ENCODE measurements at regions not wholly inside any gene's neighbourhood (a gene's known extent, or its start where the extent isn't known, plus 50 kb on each side); places are given as distances from the start of the nearest gene placed in this dataset.
A peak's percentile ranks its signal among the peaks of the same experiment; 100 is the strongest.

DNA sequence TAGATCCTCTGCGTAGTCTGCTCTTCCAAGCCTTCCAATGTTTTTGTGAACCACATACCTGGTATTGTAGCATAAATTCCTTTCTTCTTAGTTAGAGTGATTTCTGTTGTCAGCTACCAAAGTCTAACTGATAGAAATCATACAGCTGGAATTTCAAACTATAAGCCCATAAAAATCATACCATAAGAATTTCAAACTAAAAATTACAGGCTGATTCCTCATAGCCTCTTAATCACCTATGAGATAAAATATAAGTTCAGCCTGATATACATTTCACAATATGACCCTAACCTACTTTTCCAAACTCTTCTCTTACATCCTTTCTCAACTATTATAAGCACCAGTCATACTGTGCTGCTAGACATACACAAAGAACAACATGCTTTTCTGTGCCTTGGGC is 64.8 kb downstream of the PTHLH start:
- H3K4me1 Mint-ChIP-seq = no peaks in the 10 kb centered on the region
- no peaks in the 10 kb centered on the region for H3K36me3 Mint-ChIP-seq (ENCODE audit: low read depth)
- H3K9me3 Mint-ChIP-seq = no peaks in the 10 kb centered on the region
- no peak overlapping the region for H3K27ac Mint-ChIP-seq
- ATAC-seq (replicated peaks) = no peak
- H3K27me3 Mint-ChIP-seq = peaks cover 12% of the 10 kb centered on the region
- H3K4me3 Mint-ChIP-seq = no peak overlapping the region

DNA sequence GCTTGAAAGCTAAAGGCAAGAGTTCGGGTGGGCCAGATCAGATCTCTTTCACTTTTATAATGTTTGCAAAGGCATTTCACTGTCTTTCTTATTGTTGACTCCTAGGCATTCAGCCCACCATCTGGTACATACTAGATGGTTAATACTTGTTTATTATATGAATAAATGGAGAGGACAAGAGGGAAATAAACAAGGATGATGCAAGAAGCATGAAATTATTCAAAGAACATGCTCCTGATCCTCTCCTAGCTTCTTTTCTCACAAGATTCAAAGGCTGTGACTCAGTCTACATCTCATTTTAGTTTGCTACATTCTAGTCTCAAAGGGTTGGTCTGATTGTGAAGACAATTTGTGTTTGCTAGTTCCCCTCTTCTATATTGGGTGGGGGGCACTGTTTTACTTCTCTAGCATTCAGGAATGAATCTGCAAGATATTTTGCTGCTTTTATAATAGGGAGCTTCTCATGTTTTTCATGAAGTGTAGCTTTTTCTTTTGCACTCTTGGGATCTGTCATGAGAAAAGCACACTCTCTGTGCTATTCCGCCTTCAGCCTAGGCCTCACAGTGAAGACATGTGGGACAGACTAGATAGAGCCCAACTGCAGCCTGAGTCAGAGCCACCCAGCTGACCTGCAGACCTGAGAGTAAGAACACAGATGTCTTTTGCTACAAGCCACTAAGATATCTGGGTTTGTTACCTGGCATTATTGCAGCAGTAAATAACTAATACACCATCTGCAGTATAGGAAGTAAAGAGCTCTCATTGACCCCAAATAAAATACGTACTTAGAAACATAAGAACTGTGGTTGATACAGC is 65.7 kb downstream of the PTHLH start:
- no peak for ATAC-seq (replicated peaks)
- H3K27ac Mint-ChIP-seq = no peak overlapping the region
- H3K9me3 Mint-ChIP-seq = no peaks in the 10 kb centered on the region
- peaks cover 15% of the 10 kb centered on the region for H3K27me3 Mint-ChIP-seq
- no peaks in the 10 kb centered on the region for H3K36me3 Mint-ChIP-seq (ENCODE audit: low read depth)
- no peak overlapping the region for H3K4me3 Mint-ChIP-seq
- no peaks in the 10 kb centered on the region for H3K4me1 Mint-ChIP-seq

DNA sequence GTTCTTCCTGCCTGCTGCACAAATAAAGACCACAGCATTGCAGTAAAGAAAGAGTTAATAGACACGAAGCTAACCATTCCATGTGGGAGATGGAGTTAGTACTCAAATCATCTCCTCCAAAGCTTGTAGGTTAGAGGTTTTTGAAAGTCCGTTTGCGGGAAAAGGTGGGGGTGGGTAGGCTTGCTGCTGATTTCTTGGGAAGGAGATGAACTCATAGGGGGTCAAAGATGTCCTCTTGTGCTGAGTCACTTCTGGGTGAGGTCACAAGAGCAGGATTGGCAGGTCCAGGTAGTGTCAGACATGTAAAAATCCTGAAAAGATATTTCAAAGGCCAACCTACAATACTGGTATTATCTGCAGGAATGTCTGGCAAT is 66.4 kb downstream of the PTHLH start:
- Mint-ChIP-seq H3K4me1 (no peaks in the 10 kb centered on the region), H3K27me3 (peaks cover 12% of the 10 kb centered on the region), H3K9me3 (no peaks in the 10 kb centered on the region), H3K27ac (no peak overlapping the region), H3K36me3 (ENCODE audit: low read depth) (no peaks in the 10 kb centered on the region), H3K4me3 (no peak overlapping the region)
- ATAC-seq (replicated peaks) = no peak

DNA sequence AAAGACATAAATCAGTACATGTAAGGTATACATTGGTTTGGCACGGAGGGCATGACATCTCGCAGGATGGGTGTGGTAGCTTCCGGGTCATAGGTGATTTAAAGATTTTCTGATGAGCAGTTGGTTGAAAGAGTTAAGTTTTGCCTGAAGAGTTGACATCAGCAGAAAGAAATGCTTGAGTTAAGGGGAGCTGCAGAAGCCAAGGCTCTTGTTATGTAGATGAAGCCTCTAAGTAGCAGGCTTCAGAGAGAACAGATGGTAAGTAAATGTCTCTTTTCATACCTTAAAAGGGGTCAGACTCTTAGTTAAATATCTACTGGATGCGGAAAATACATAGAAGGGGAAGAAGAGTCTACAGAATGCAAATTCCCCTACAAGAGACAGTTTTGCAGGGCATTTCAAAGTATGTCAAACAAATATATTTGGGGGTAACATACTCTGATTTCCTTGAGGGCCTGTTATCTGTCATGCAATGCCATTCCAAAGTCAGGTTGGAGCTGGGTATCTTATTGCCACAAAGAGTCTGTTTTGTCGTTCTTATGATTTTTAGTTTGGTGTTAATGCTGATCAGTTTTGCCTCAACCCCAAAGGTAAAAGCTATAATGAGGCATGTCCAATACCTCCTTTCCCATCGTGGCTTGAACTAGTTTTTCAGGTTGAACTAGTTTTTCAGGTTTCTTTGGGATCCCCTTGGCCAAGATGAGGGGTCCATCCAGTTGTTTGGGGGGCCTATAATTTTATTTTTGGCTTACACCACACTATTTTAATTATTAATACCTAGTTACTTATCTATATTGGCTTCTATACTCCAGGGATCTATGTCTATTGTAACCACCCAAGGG is 67.0 kb downstream of the PTHLH start:
- Mint-ChIP-seq H3K27me3 (peaks cover 9% of the 10 kb centered on the region), H3K9me3 (no peaks in the 10 kb centered on the region), H3K27ac (no peak overlapping the region), H3K4me3 (no peak overlapping the region), H3K36me3 (ENCODE audit: low read depth) (no peaks in the 10 kb centered on the region), H3K4me1 (no peaks in the 10 kb centered on the region)
- ATAC-seq (replicated peaks) = no peak

DNA sequence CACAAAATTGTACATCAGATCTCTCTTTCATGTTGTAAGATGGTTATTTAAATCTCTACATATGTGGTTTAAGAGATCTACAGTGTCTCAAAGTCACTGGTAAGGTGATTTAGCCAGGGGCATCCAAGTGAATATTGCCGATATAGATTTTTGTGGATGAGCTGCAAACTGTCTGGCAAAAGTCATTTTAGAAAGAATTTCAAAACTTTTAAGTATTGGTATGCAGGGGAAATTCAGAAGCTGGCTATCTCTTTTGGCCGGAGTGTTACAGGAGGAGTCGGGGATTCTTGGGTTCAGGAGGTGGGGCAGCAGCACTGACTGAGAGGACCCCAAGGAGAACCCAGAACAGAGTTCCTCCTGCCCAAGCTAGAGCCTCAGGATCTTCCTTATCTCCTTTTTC is 69.9 kb downstream of the PTHLH start:
- Mint-ChIP-seq H3K4me1 (no peaks in the 10 kb centered on the region), H3K36me3 (ENCODE audit: low read depth) (no peaks in the 10 kb centered on the region), H3K9me3 (no peaks in the 10 kb centered on the region), H3K4me3 (no peak overlapping the region), H3K27me3 (peaks cover 3% of the 10 kb centered on the region), H3K27ac (no peak overlapping the region)
- ATAC-seq (replicated peaks) = no peak

DNA sequence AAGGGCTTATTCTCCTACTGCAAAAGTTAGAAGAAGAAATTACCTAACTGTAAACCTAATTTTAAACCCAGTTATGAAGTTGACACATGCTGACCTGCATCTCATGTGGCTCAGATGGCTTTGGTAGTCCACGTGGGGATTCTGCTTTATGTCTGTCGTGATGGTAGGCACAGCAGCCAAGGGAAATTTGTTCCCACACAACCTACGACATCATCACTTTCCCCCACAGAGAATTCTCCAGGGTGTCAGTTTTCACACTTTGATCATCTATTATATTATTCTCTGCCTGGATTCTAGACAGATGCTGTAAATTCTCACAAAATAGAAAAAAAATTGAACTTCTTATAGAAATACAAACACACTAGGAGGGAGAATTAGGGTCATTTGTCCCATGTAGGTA is 70.6 kb downstream of the PTHLH start:
- H3K4me3 Mint-ChIP-seq = no peak overlapping the region
- H3K36me3 Mint-ChIP-seq (ENCODE audit: low read depth) = no peaks in the 10 kb centered on the region
- H3K9me3 Mint-ChIP-seq = no peaks in the 10 kb centered on the region
- no peak overlapping the region for H3K27ac Mint-ChIP-seq
- peaks cover 3% of the 10 kb centered on the region for H3K27me3 Mint-ChIP-seq
- ATAC-seq (replicated peaks) = no peak
- no peaks in the 10 kb centered on the region for H3K4me1 Mint-ChIP-seq

DNA sequence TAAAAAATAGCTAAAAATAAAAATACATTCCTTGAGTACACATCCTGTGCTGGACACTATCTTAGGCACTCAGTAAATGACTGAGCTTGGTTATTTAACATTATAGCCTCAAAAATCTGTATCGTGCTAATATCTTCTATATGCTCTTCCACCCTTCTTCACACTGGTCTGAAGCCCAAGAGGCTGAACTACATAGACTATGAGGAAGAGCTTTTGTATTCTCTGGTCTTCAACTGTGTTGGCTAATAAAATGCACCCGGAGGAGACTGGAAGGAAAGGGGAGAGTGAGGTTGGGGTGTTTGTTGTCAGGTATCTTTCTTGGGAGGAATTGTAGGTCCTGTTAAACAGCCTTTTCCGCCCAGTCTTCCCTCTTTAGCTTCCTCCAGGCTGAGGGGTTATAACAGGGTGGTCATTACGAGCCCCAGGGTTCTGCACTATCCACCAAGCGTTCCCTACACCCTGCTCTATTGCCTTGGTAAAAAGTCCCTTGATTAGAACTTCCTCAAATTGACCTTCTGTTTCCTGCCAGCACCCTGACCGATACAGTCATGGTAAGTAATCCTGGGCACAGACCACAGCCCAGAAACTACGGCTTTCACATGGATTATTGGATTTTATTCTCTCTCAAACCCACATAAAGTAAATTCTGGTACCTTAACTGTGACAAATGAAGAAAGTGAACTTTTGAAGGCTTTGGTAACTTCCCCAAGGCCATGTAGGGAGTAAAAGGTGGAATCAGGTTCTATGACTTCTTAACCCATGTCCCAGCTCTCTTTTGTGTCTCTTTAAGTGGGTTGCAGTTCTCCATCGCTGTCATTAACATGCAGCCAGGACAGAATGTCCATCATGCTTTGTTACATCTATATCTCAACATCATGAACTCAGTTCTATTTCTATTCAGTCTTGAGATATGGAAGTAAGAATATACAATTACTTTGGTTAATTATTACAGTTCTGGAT is 71.3 kb downstream of the PTHLH start:
- Mint-ChIP-seq H3K4me1 (no peaks in the 10 kb centered on the region), H3K4me3 (no peak overlapping the region), H3K27ac (no peak overlapping the region), H3K27me3 (peaks cover 3% of the 10 kb centered on the region), H3K36me3 (ENCODE audit: low read depth) (no peaks in the 10 kb centered on the region), H3K9me3 (no peaks in the 10 kb centered on the region)
- no peak for ATAC-seq (replicated peaks)

DNA sequence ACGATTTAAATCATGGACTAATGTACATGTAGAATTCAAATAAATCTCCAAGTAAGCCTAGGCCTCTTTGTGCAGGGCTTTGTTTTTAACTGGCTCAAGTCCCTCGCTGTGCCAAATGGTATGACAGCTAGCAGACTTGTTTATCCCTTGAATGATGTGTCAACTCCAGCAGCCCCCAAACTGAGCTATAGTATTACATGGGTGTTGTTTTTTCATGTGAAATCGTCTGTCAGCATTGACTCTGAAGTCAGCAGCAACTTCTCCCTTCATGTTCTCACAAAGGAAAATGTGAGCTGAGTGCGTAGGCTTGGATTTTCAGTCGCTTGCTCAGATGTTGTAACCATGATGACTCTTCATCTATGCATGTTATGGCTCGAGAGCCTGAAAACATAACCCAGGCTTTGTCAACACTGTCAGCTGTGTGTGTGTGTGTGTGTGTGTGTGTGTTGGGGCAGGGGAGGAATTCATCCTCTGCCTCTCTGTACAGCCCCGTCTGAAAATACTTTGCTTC is 73.3 kb downstream of the PTHLH start:
- peak; percentile 85 for ATAC-seq (replicated peaks)
- Mint-ChIP-seq H3K27me3 (peaks cover 3% of the 10 kb centered on the region), H3K9me3 (no peaks in the 10 kb centered on the region), H3K36me3 (ENCODE audit: low read depth) (no peaks in the 10 kb centered on the region), H3K27ac (no peak overlapping the region), H3K4me3 (no peak overlapping the region), H3K4me1 (no peaks in the 10 kb centered on the region)

DNA sequence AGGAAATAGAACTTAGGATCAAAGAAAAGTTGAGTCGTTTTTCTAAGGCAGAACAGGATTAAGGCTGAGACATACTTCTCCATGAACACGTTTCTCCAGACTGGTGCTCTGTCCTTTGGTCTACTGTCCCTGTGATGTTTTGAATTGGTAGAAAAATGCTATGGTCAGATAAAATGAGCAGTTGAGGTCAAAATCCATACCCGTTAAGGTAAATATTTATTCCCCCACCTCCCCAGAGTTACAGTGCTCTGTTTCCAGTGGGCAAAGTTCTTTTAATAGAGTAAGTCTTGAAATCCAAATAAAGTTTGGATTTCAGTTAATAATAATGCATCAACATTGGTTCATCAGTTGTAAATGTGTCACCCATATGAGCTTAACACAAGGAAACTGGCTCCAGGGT is 74.5 kb downstream of the PTHLH start:
- no peak overlapping the region for H3K4me3 Mint-ChIP-seq
- peaks cover 3% of the 10 kb centered on the region for H3K27me3 Mint-ChIP-seq
- ATAC-seq (replicated peaks) = no peak
- H3K9me3 Mint-ChIP-seq = no peaks in the 10 kb centered on the region
- H3K27ac Mint-ChIP-seq = no peak overlapping the region
- no peaks in the 10 kb centered on the region for H3K4me1 Mint-ChIP-seq
- no peaks in the 10 kb centered on the region for H3K36me3 Mint-ChIP-seq (ENCODE audit: low read depth)

DNA sequence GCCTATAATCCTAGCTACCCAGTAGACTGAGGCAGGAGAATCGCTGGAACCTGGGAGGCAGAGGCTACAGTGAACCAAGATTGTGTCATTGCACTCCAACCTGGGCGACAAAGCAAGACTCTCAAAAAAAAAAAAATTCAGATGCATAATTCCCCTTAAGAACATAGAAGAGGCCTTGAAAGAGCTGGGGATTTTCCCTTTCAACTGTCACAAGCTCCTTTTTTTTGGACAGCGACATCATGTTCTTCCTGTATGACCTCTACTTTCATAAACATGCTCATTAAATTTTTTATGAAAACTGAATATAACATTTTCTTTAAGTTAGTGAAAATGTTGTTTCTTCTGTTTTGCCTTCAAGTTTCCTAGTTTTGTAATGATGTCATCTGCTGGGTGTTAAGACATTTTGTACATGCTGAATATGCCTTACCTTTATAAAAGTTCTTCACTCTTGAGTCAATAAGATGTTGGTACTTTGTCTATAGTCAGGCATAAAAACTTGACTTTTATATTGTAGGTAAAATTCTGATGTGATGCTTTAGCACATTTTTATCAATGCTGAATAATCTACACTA is 76.0 kb downstream of the PTHLH start:
- H3K27ac Mint-ChIP-seq = no peak overlapping the region
- H3K27me3 Mint-ChIP-seq = no peaks in the 10 kb centered on the region
- no peaks in the 10 kb centered on the region for H3K4me1 Mint-ChIP-seq
- ATAC-seq (replicated peaks) = peak; percentile 41
- no peaks in the 10 kb centered on the region for H3K36me3 Mint-ChIP-seq (ENCODE audit: low read depth)
- no peak overlapping the region for H3K4me3 Mint-ChIP-seq
- no peaks in the 10 kb centered on the region for H3K9me3 Mint-ChIP-seq

DNA sequence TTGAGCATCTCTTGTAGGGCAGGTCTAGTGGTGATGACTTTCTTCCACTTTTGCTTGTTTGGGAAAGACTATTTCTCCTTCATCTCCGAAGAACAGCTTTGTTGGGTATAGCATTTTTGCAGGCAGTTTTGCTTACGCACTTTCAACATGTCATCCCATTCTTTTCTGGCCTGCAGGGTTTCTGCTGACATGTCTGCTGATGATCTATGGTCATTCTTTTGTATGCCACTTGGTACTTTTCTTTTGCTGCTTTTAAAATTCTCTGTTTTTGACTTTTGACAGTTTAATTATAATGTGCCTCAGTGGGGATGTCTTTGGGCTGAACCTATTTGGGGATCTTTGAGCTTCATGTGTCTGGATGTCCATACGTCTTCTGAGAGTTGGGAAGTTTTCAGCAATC is 78.2 kb downstream of the PTHLH start:
- H3K4me3 Mint-ChIP-seq = no peak overlapping the region
- no peak overlapping the region for H3K27ac Mint-ChIP-seq
- no peaks in the 10 kb centered on the region for H3K36me3 Mint-ChIP-seq (ENCODE audit: low read depth)
- no peaks in the 10 kb centered on the region for H3K4me1 Mint-ChIP-seq
- no peaks in the 10 kb centered on the region for H3K27me3 Mint-ChIP-seq
- H3K9me3 Mint-ChIP-seq = no peaks in the 10 kb centered on the region
- no peak for ATAC-seq (replicated peaks)

DNA sequence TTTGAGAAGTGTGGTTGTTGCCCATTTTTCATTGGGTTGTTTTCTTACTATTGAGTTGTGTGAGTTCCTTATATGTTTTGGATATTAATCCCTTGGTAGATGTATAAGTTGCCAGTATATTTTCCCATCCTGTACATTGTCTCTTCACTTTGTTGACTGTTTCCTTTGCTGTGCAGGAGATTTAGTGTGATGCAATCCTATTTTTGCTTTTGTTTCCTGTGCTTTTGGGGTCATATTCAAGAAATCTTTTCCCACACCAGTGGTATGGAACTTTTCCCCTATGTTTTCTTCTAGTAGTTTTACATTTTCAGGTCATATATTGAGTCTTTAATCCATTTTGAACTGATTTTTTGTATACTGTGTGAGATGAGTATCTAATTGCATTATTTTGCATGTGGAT is 92.8 kb downstream of the PTHLH start:
- Mint-ChIP-seq H3K4me1 (no peaks in the 10 kb centered on the region), H3K36me3 (ENCODE audit: low read depth) (no peaks in the 10 kb centered on the region), H3K9me3 (no peaks in the 10 kb centered on the region), H3K4me3 (no peak overlapping the region), H3K27ac (no peak overlapping the region), H3K27me3 (no peaks in the 10 kb centered on the region)
- no peak for ATAC-seq (replicated peaks)

DNA sequence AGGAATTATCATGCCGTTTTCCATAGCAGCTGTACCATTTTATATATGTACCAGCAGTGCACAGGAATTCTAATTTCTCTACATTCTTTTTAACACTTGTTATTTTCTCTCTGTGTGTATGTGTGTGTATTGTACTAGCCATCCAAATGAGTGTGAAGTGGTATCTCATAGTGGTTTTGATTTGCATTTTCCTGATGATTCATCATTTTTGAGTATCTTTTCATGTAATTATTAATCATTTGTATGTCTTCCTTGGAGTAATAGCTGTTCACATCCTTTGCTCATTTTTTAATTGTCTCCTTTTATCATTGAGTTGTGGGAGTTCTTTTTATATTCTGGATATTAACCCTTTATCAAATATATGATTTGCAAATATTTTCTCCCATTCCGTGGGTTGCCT is 95.6 kb upstream of the MANSC4 start:
- H3K4me1 Mint-ChIP-seq = peaks cover 4% of the 10 kb centered on the region
- no peaks in the 10 kb centered on the region for H3K27me3 Mint-ChIP-seq
- no peaks in the 10 kb centered on the region for H3K36me3 Mint-ChIP-seq (ENCODE audit: low read depth)
- ATAC-seq (replicated peaks) = no peak
- H3K4me3 Mint-ChIP-seq = no peak overlapping the region
- H3K27ac Mint-ChIP-seq = no peak overlapping the region
- H3K9me3 Mint-ChIP-seq = no peaks in the 10 kb centered on the region

DNA sequence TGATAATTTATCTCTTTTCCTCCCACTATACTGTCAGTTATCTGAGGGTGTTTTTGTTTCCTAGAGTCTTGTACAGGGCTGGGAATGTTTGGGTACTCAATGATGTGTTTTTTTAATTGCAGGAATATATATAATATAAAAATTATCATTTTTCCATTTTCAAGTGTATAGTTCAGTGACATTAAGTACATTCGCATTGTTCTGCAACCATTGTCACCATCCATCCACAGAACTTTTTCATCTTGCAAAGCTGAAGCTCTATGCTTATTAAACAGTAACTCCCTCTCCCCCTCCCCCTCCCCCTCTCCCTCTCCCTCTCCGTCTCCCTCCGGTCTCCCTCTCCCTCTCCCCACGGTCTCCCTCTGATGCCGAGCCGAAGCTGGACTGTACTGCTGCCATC is 93.0 kb upstream of the MANSC4 start:
- Mint-ChIP-seq H3K27me3 (no peaks in the 10 kb centered on the region), H3K9me3 (no peaks in the 10 kb centered on the region), H3K4me1 (peaks cover 4% of the 10 kb centered on the region), H3K27ac (no peak overlapping the region), H3K36me3 (ENCODE audit: low read depth) (no peaks in the 10 kb centered on the region), H3K4me3 (no peak overlapping the region)
- ATAC-seq (replicated peaks) = no peak

Data from activated T-helper 17 cell treated with anti-CD3 and anti-CD28 coated beads, Interleukin-2, amount 50 U/mL, for 72 hours (primary cell).